Stomach (tissue), 4 donors: ENCODE measurements at regions not wholly inside any gene's neighbourhood (a gene's known extent, or its start where the extent isn't known, plus 50 kb on each side); places are given as distances from the start of the nearest gene placed in this dataset.

Experiments
- CTCF ChIP-seq, 7 experiments: fragments of 450-650 bp in 4 of 7; fragments of 200-600 bp in 3 of 7; sonication (generic) in 3 of 7; IDR thresholded peaks; one replicate each; pipeline ENCODE4 v1.5.1; 2016 to 2019; ENCODE audit warnings: antibody characterized with exemption in 7 of 7, control low read depth in 2 of 7, mild to moderate bottlenecking in 1 of 7
- POLR2A ChIP-seq, 4 donors: fragments of 450-650 bp; IDR thresholded peaks; one replicate each; pipeline ENCODE4 v1.6.1; 2016; ENCODE audit warnings: antibody characterized with exemption in 4 of 4, control low read depth in 2 of 4, mild to moderate bottlenecking in 1 of 4, moderate library complexity in 1 of 4
- POLR2AphosphoS5 ChIP-seq, 3 donors: sonication (generic); formaldehyde crosslinking; IDR thresholded peaks; one replicate each; pipeline ENCODE4 v1.6.1; 2016; ENCODE audit warnings: antibody characterized with exemption in 3 of 3

- TF ChIP-seq CTCF (IDR thresholded peaks at IDR 0.05) (no peak), POLR2AphosphoS5 (IDR thresholded peaks at IDR 0.05) (no peak), POLR2A (IDR thresholded peaks at IDR 0.05) (no peak)
Measured at GRCh38 chr5:3542158-3542557, 53.5 kb upstream of the IRX1 start.
